SK-N-SH (cell line): ENCODE measurements at regions not wholly inside any gene's neighbourhood (a gene's known extent, or its start where the extent isn't known, plus 50 kb on each side); places are given as distances from the start of the nearest gene placed in this dataset.

Experiments used
- CTCF ChIA-PET: fragments of 300-600, 350-600 bp; formaldehyde crosslinking; extraction: SDS; loops from one replicate; lab custom pipeline; 2021; lab: Yijun Ruan, JAX
- POLR2A ChIA-PET: fragments of 350-600 bp; sonication (Branson Sonifier 250); formaldehyde crosslinking; extraction: SDS; loops from one replicate; lab custom pipeline; 2020; ENCODE audit warnings: antibody characterized with exemption, inconsistent platforms; lab: Yijun Ruan, JAX
- DNase-seq: peaks from one replicate; pipeline ENCODE4 v3.0.0; 2012
- H2AFZ ChIP-seq: fragments of 200-600 bp; sonication (generic); 2 replicates; pipeline ENCODE4 v1.8.1; 2016; ENCODE audit warnings: antibody characterized with exemption, mild to moderate bottlenecking, low read depth
- H3F3A ChIP-seq: fragments of 200-600 bp; sonication (generic); replicated peaks from 2 replicates; pipeline ENCODE3; 2016; ENCODE audit warnings: antibody characterized with exemption, mild to moderate bottlenecking; ENCODE audit not compliant: insufficient read depth
- H3K27ac ChIP-seq, 2 experiments: fragments of 200-500 bp in 1 of 2; fragments of 200-600 bp in 1 of 2; sonication (Bioruptor generic) in 1 of 2; sonication (generic), shearing (Covaris generic) in 1 of 2; 2 replicates each; pipeline versions ENCODE4 v1.5.1 to v1.6.1; 2014 to 2016; ENCODE audit warnings: low read depth in 2 of 2, inconsistent platforms in 1 of 2, low read length in 1 of 2, mild to moderate bottlenecking in 1 of 2, mixed read lengths in 1 of 2
- H3K27me3 ChIP-seq: fragments of 200-600 bp; sonication (generic), shearing (Covaris generic); 2 replicates; pipeline ENCODE4 v1.6.1; 2016; ENCODE audit warnings: mixed run types; ENCODE audit not compliant: insufficient read depth
- H3K36me3 ChIP-seq, 2 experiments: fragments of 200-500 bp in 1 of 2; fragments of 200-600 bp in 1 of 2; sonication (Bioruptor generic) in 1 of 2; sonication (generic) in 1 of 2; replicated peaks in 1 of 2; 2 replicates each; pipeline versions ENCODE3 to v1.5.1; 2014 to 2016; ENCODE audit warnings: low read length in 1 of 2, mild to moderate bottlenecking in 1 of 2; ENCODE audit not compliant: insufficient read depth in 2 of 2, control insufficient read depth in 1 of 2
- H3K4me1 ChIP-seq, 2 experiments: fragments of 200-500 bp in 1 of 2; fragments of 200-600 bp in 1 of 2; sonication (Bioruptor generic) in 1 of 2; sonication (generic), shearing (Covaris generic) in 1 of 2; 2 replicates each; pipeline versions ENCODE4 v1.5.1 to v1.6.1; 2014 to 2016; ENCODE audit warnings: low read depth in 1 of 2, low read length in 1 of 2, mixed run types in 1 of 2; ENCODE audit not compliant: insufficient read depth in 2 of 2, control insufficient read depth in 1 of 2
- H3K4me2 ChIP-seq: fragments of 200-600 bp; sonication (generic), shearing (Covaris generic); 2 replicates; pipeline ENCODE4 v1.6.1; 2017; ENCODE audit warnings: mixed run types
- H3K4me3 ChIP-seq, 2 experiments: fragments of 200-500 bp in 1 of 2; fragments of 200-600 bp in 1 of 2; sonication (Bioruptor generic) in 1 of 2; sonication (generic), shearing (Covaris generic) in 1 of 2; 2 replicates each; pipeline versions ENCODE4 v1.5.1 to v1.8.1; 2014 to 2016; ENCODE audit warnings: low read depth in 2 of 2, inconsistent platforms in 1 of 2, low read length in 1 of 2, mild to moderate bottlenecking in 1 of 2, mixed read lengths in 1 of 2, moderate library complexity in 1 of 2
- H3K79me2 ChIP-seq: fragments of 200-600 bp; sonication (generic); 2 replicates; pipeline ENCODE4 v1.8.1; 2017; ENCODE audit warnings: mild to moderate bottlenecking; ENCODE audit not compliant: insufficient read depth
- H3K9ac ChIP-seq: fragments of 200-600 bp; sonication (generic); 2 replicates; pipeline ENCODE4 v1.6.1; 2017; ENCODE audit warnings: mixed run types
- H3K9me2 ChIP-seq: fragments of 200-600 bp; sonication (generic); 2 replicates; pipeline ENCODE4 v1.6.1; 2017; ENCODE audit warnings: mixed run types
- H3K9me3 ChIP-seq: fragments of 200-600 bp; sonication (generic); 2 replicates; pipeline ENCODE4 v1.6.1; 2017; ENCODE audit warnings: mixed run types, mild to moderate bottlenecking, moderate library complexity
- H4K20me1 ChIP-seq: fragments of 200-600 bp; sonication (generic); 2 replicates; pipeline ENCODE4 v1.6.1; 2017; ENCODE audit warnings: mild to moderate bottlenecking, mixed run types; ENCODE audit not compliant: insufficient read depth
- CHD2 ChIP-seq: fragments of 150-350 bp; IDR thresholded peaks from 2 replicates; pipeline ENCODE4 v1.6.1; 2018; ENCODE audit warnings: low read length; ENCODE audit not compliant: partially characterized antibody
- ELF1 ChIP-seq: IDR thresholded peaks from 2 replicates; pipeline ENCODE4 v1.4.0; 2012
- FOSL2 ChIP-seq: IDR thresholded peaks from 2 replicates; pipeline ENCODE4 v1.4.0; 2012; ENCODE audit warnings: low read depth, mild to moderate bottlenecking, moderate library complexity, borderline replicate concordance
- FOXJ3 ChIP-seq: sonication (generic); formaldehyde crosslinking; IDR thresholded peaks from 2 replicates; pipeline ENCODE4 v1.5.1; 2020; ENCODE audit warnings: mild to moderate bottlenecking, missing genetic modification reagents
- FOXM1 ChIP-seq: IDR thresholded peaks from 2 replicates; pipeline ENCODE4 v1.4.0; 2012; ENCODE audit warnings: low read depth, mild to moderate bottlenecking
- GATA2 ChIP-seq: sonication (generic); formaldehyde crosslinking; IDR thresholded peaks from 2 replicates; pipeline ENCODE4 v1.5.0; 2020; ENCODE audit warnings: mild to moderate bottlenecking, missing genetic modification reagents
- JUND ChIP-seq: IDR thresholded peaks from 2 replicates; pipeline ENCODE4 v1.4.0; 2012
- MXI1 ChIP-seq: IDR thresholded peaks from 2 replicates; pipeline ENCODE4 v1.6.1; 2012; ENCODE audit warnings: mild to moderate bottlenecking, low read depth, low read length, improper control_type of control experiment
- TAF1 ChIP-seq: IDR thresholded peaks from 2 replicates; pipeline ENCODE4 v1.6.1; 2012; ENCODE audit warnings: low read depth, mild to moderate bottlenecking, low read length, moderate library complexity, borderline replicate concordance
- TCF12 ChIP-seq: IDR thresholded peaks from 2 replicates; pipeline ENCODE4 v1.4.0; 2012
- TEAD4 ChIP-seq: IDR thresholded peaks from 2 replicates; pipeline ENCODE4 v1.4.0; 2012; ENCODE audit warnings: mild to moderate bottlenecking, borderline replicate concordance; ENCODE audit not compliant: insufficient read depth
- YY1 ChIP-seq: IDR thresholded peaks from 2 replicates; pipeline ENCODE4 v1.4.0; 2012; ENCODE audit warnings: low read depth, mild to moderate bottlenecking
- WGBS: methylation state at CpG from one replicate; pipeline ENCODE4 v1.1.6; 2017; ENCODE audit warnings: low lambda C conversion rate; 5-methylcytosine and 5-hydroxymethylcytosine counted together
- TF ChIP-seq, protein P1 (sequence below): fragments of 200-600 bp; sonication (generic); IDR thresholded peaks from 2 replicates; pipeline ENCODE4 v1.6.1; 2017; ENCODE audit warnings: antibody characterized with exemption, mild to moderate bottlenecking, moderate library complexity
- TF ChIP-seq, protein P2 (sequence below): IDR thresholded peaks from 2 replicates; pipeline ENCODE4 v1.6.1; 2012; ENCODE audit warnings: mild to moderate bottlenecking, low read depth, low read length, moderate library complexity
- TF ChIP-seq, protein P3 (sequence below): fragments of 150-350 bp; IDR thresholded peaks from 2 replicates; pipeline ENCODE4 v1.6.1; 2017; ENCODE audit warnings: antibody characterized with exemption, low read length, low read depth, borderline replicate concordance
- TF ChIP-seq, protein P4 (sequence below): fragments of 150-350 bp; IDR thresholded peaks from 2 replicates; pipeline ENCODE4 v1.6.1; 2016; ENCODE audit warnings: mild to moderate bottlenecking, low read depth, low read length

DNA sequence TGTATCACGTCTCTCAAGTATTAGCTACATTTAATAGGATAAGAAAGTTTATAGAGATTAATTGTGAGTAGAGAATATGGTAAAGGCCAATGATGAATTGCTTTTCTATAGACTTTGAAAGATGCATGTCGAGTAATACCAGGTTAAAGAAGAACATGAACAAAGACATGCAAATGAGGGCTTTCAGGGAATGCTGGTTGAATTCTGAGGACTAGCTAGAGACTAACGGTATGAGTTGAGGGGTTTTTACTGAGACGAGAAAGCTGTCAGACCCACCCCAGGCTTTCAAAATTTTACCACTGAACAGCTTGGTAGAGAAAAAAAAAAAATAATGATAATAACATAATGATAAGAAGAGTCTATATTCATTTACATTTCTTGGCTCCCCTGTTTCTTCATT lies 796.0 kb upstream of the CDH8 start:
- Histone ChIP-seq H3K4me2 (no peak overlapping the region), H3K9me3 (no peaks in the 10 kb centered on the region), H3F3A (no peaks in the 10 kb centered on the region), H3K36me3 (no peaks in the 10 kb centered on the region), H2AFZ (no peak overlapping the region), H3K27ac (no peak overlapping the region), H4K20me1 (no peaks in the 10 kb centered on the region), H3K4me1 (no peaks in the 10 kb centered on the region), H3K9ac (no peak overlapping the region), H3K27me3 (no peaks in the 10 kb centered on the region), H3K9me2 (no peaks in the 10 kb centered on the region), H3K4me3 (no peak overlapping the region), H3K79me2 (no peaks in the 10 kb centered on the region)
- ChIA-PET CTCF (interaction anchor here (0.9 kb wide), 1 partner anchor 10 kb away, joined by 3 read pairs; no protein-coding TSS in a partner anchor), POLR2A (no interaction called here)
- no peak for DNase-seq
- 34% methylated on average over 4 of the region's 4 CpGs for WGBS
- no peak for TF ChIP-seq FOXJ3 (CRISPR knock-in tag)
- TF ChIP-seq ELF1: no peak
- no peak for TF ChIP-seq JUND
- TF ChIP-seq FOXM1: no peak
- no peak for TF ChIP-seq TCF12
- no peak for TF ChIP-seq GATA2
- no peak for TF ChIP-seq CHD2
- TF ChIP-seq MXI1: no peak

DNA sequence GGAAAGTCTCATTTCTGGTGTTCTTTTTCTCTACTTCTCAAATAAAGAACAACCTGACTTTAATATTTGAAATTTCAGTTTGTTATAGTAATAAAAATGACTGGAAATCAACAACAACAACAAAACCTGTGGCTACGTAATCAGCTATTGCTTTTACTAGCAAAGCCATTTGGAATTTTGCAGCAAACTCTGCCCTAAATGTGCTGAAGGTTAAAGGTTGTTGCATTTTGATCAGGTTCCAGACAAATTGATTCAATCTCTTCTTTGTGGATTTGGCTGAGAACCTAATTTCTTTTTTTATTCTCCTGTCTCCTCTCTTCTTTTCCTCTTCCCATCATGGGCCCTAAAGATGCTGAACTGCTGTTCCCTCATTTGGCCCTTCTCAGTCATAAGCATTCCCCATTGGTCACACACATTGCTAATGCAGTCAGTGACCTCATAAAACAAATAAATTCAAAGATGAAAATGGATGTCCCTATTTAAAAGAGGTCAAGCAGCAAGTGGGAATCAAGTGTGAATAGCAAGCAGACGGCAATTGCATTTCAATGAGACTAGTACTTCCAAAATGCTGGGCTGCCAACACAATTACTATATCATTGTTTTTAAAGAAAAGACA lies 795.1 kb upstream of the CDH8 start:
- H3K9ac ChIP-seq: no peak overlapping the region
- ChIA-PET CTCF (no interaction called here), POLR2A (no interaction called here)
- 44% methylated on average over 2 of the region's 2 CpGs for WGBS
- H2AFZ ChIP-seq: no peak overlapping the region
- DNase-seq: no peak
- H3K27me3 ChIP-seq: no peaks in the 10 kb centered on the region
- no peaks in the 10 kb centered on the region for H3K9me3 ChIP-seq
- no peaks in the 10 kb centered on the region for H3K9me2 ChIP-seq
- H3K36me3 ChIP-seq: no peaks in the 10 kb centered on the region
- no peaks in the 10 kb centered on the region for H3K4me1 ChIP-seq
- H4K20me1 ChIP-seq: no peaks in the 10 kb centered on the region
- H3K27ac ChIP-seq: no peak overlapping the region
- no peaks in the 10 kb centered on the region for H3K79me2 ChIP-seq
- no peak overlapping the region for H3K4me2 ChIP-seq
- TF ChIP-seq, protein P1, sequence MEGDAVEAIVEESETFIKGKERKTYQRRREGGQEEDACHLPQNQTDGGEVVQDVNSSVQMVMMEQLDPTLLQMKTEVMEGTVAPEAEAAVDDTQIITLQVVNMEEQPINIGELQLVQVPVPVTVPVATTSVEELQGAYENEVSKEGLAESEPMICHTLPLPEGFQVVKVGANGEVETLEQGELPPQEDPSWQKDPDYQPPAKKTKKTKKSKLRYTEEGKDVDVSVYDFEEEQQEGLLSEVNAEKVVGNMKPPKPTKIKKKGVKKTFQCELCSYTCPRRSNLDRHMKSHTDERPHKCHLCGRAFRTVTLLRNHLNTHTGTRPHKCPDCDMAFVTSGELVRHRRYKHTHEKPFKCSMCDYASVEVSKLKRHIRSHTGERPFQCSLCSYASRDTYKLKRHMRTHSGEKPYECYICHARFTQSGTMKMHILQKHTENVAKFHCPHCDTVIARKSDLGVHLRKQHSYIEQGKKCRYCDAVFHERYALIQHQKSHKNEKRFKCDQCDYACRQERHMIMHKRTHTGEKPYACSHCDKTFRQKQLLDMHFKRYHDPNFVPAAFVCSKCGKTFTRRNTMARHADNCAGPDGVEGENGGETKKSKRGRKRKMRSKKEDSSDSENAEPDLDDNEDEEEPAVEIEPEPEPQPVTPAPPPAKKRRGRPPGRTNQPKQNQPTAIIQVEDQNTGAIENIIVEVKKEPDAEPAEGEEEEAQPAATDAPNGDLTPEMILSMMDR: no peak
- TF ChIP-seq YY1: no peak
- TF ChIP-seq FOSL2: no peak
- TF ChIP-seq, protein P2, sequence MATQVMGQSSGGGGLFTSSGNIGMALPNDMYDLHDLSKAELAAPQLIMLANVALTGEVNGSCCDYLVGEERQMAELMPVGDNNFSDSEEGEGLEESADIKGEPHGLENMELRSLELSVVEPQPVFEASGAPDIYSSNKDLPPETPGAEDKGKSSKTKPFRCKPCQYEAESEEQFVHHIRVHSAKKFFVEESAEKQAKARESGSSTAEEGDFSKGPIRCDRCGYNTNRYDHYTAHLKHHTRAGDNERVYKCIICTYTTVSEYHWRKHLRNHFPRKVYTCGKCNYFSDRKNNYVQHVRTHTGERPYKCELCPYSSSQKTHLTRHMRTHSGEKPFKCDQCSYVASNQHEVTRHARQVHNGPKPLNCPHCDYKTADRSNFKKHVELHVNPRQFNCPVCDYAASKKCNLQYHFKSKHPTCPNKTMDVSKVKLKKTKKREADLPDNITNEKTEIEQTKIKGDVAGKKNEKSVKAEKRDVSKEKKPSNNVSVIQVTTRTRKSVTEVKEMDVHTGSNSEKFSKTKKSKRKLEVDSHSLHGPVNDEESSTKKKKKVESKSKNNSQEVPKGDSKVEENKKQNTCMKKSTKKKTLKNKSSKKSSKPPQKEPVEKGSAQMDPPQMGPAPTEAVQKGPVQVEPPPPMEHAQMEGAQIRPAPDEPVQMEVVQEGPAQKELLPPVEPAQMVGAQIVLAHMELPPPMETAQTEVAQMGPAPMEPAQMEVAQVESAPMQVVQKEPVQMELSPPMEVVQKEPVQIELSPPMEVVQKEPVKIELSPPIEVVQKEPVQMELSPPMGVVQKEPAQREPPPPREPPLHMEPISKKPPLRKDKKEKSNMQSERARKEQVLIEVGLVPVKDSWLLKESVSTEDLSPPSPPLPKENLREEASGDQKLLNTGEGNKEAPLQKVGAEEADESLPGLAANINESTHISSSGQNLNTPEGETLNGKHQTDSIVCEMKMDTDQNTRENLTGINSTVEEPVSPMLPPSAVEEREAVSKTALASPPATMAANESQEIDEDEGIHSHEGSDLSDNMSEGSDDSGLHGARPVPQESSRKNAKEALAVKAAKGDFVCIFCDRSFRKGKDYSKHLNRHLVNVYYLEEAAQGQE: no peak
- TF ChIP-seq FOXM1: no peak
- TF ChIP-seq, protein P3, sequence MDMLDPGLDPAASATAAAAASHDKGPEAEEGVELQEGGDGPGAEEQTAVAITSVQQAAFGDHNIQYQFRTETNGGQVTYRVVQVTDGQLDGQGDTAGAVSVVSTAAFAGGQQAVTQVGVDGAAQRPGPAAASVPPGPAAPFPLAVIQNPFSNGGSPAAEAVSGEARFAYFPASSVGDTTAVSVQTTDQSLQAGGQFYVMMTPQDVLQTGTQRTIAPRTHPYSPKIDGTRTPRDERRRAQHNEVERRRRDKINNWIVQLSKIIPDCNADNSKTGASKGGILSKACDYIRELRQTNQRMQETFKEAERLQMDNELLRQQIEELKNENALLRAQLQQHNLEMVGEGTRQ: no peak
- no peak for TF ChIP-seq TEAD4
- no peak for TF ChIP-seq TAF1
- TF ChIP-seq JUND: no peak
- TF ChIP-seq FOXJ3 (CRISPR knock-in tag): no peak
- TF ChIP-seq, protein P4, sequence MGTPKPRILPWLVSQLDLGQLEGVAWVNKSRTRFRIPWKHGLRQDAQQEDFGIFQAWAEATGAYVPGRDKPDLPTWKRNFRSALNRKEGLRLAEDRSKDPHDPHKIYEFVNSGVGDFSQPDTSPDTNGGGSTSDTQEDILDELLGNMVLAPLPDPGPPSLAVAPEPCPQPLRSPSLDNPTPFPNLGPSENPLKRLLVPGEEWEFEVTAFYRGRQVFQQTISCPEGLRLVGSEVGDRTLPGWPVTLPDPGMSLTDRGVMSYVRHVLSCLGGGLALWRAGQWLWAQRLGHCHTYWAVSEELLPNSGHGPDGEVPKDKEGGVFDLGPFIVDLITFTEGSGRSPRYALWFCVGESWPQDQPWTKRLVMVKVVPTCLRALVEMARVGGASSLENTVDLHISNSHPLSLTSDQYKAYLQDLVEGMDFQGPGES: no peak
- no peak overlapping the region for H3K4me3 ChIP-seq
- H3F3A ChIP-seq: no peaks in the 10 kb centered on the region
